RKO (cell line): ENCODE measurements at regions not wholly inside any gene's neighbourhood (a gene's known extent, or its start where the extent isn't known, plus 50 kb on each side); places are given as distances from the start of the nearest gene placed in this dataset.
"Not testable (repeated sequence)": the region's sequence is repeated elsewhere in the genome, so short reads cannot be mapped to it uniquely, and the experiment has no call there.

Experiments
- DNase-seq: peaks from one replicate; pipeline ENCODE4 v3.0.0-alpha.2; 2016; ENCODE audit warnings: low spot score

DNA sequence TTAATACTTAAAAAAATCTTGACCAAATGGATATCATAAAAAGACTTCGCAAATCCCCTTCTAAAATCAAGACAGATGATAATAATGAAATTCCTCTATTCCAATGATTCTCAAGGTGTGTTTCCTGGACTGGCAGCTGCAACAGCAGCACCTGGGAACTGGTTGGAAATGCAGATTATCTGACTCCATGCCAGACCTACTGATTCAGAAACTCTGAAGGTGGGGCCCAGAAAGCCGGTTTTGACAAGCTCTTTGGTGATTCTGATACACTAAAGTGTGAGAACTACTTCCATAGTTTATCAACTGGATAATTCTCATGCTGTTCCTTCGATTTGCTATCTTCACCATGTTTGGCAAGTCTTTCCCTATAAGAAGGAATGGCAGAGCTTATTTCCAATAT lies 252.1 kb downstream of the COL12A1 start:
- DNase-seq, result no peak

DNA sequence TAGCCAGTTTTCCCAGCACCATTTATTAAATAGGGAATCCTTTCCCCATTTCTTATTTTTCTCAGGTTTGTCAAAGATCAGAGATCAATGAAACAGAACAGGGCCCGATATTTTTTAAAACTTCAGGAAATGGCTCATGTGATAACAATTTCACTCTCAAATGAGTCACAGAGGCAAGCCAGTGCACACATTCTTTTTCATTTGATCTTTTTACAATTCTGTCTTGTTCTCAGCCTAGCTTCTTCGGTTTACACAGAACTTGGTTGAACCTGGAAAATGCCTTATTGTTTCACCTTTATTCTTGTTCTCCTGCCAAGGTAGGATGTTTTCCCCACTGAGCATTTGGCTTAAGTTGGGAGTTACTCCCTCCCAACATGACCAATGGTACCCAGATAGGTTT lies 258.9 kb downstream of the COL12A1 start:
- DNase-seq, result peak; percentile 14

DNA sequence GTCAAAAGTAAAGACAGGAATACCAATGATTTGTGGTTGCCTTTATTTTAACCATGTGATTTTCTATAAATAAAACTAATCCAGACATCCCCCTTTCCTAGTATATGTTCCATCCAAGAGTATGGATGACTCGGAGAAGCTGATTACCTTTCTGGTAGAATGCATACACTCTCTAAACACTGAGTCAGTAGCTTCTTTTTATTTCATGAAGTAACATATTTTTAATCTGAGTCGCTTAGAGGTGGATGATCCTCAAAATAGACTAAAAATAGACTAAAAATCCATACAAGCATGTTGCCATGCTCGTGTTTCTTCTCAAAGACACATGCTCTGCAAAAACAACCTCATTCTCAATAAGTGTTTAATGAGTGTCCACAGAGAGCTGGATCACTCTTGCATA lies 263.7 kb downstream of the COL12A1 start:
- no peak for DNase-seq

DNA sequence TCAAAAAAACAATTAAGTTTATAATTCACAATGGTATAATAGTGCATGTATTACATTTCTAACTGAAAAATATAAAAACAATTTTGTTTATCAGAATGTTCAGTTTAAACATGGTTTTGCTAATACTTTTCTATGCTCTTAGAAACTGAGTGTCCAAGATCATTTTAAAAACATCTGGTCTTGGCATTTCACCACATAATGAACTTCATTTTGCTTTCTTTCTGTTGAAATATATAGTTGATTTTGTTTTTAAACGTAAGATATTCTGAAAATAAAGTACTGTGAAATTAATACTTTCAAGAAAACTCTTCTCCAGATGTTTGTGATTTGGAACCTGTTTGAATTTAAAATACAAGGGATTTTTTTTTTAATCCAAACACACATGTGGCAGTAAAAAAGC lies 264.4 kb downstream of the COL12A1 start:
- no peak for DNase-seq

DNA sequence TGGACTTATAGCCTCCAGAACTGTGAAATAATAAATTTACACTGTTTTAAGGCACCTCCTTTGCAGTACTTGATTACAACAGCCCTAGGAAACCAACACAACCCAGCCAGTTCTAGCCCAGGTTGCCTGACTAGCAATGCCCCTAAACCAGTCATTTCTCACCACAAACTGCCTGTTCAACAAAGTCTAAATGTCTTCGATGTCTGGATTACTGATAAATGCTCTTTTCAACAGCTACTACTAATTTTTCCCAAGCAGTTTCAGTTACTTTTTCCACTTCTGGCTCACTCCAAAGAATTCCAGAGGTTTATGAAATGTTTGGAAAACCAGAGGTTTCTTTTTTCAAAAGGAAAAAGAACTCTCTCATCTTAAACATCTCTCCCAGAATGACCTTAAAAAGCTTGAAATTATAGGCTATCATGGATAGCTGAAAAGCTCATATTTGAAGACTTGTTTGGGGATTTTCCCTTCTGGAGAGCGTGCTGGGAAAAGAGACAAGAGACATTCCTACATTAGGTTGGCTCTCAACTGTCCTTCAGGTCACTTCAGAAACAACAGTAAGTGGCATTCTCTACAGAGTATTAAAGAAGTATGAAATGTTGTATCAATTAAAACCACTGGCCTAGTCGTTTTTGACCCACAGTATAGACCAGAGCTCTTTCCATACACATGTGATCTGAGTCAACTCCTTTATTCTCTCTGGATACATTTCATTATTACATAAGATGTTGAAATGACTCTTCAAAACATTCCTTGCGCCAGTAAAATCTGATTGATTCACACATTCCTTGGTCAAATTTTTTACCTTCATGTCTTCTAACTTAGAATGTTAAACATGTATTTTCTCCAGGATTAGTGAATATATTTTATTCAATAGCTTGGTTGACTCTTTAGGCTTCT lies 265.9 kb downstream of the COL12A1 start:
- no peak for DNase-seq

DNA sequence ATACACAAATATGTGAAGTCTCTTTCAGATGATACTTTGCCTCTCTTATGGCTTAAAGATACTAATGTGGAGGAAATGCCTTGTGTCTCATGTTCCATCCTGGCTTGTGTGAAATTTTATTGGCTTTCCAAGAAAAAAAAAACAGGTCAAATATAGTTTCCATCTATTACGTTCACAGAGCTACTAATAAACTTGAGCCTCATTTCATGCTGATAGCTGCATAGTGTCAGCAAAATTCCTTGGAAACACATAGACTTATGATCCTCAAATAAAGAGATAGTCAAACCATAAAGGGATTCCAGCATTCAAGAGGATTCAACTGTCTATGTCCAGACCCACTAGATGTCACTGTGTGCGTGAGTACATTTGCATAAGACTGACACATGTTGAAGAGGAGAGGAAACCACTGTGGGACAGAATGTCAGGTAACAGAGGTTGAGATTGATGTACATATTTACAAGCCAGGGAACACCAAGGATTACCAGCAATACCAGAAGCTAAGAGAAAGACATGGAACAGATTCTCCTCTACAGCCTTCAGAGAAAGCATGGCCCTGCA lies 266.6 kb downstream of the COL12A1 start:
- no peak for DNase-seq

DNA sequence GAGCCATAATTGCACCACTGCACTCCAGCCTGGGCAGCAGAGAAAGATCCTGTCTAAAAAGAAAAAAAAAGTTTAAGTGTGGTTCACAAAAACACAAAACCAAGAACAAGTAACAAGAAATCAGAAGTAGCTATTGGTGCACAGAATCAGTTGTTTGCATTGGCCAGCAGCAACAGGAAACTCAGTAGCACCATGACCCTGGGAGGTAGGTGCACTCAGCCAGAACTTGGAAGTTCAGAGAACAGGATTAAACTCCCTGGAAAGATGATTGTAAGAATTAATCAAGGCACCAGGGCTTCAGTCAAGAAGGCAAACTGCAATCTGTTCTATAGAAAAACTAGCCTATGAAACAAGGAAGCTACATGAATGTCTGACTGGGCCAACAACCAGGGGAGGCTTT lies 267.9 kb downstream of the COL12A1 start:
- no peak for DNase-seq

DNA sequence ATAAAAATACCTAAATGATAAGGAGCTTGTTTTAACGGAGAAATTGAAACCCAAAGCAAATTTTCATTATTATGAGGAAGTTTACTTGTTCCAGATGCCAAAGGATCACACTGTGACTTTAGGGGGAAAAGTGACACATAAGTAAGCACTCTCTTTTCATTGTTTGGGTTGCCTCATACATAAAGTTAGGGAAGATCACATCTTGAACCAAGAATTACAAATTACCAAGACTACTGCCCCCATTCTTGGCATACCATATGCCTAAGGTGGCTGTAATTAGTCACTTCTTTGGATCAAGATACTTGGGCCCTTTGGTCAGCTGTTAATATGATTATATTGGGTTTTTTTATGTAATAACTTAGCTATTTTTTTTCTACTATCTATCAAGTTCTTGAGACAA lies 269.0 kb downstream of the COL12A1 start:
- DNase-seq, result no peak

DNA sequence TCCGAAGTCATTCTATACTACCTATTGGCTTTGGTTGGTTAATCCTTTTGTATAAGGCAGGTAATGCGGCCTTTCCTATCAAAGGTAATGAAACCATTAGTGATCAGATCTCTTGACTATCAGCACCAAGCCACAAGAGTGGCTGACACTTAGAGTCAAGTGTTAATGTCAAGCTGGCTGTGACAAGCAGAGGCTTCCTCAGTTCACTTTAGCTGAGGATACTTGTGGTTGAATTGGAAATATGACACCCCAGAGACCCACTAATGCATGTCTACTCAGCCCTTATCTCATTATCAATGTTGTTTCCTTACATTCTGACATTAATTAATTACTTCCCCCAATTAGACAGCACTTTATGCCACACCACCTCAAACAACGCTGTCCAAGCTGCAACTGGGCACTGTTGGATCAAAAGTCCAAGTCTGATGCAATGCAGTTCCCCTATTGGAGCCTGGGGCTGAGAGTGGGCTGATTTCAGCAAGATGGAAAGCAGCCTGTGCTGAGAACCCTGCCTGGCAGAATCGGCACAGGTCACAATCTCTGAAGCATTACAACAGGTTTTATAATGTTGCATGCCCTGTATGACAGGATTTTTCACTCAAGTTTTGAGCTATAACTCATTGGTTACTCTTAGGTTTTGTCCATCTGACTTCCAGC lies 273.5 kb downstream of the COL12A1 start:
- DNase-seq, result no peak

DNA sequence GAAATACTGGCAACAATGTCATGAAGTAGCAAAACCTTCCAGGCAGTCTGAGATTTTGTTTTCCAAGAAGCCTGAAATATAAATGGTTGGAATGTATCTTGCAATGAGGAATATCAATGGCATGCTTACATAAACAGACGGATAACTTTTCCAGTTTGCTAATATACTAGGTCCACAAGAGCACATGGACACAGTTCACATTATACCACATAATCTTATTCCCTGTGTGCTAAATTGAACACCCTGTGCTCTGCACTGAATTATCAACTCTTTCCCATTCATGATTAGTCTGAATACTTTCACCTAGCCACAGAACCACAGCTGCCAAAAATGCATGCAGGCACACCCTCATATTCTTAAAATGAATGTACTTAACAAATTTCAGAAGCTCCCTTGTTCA lies 274.3 kb downstream of the COL12A1 start:
- no peak for DNase-seq

DNA sequence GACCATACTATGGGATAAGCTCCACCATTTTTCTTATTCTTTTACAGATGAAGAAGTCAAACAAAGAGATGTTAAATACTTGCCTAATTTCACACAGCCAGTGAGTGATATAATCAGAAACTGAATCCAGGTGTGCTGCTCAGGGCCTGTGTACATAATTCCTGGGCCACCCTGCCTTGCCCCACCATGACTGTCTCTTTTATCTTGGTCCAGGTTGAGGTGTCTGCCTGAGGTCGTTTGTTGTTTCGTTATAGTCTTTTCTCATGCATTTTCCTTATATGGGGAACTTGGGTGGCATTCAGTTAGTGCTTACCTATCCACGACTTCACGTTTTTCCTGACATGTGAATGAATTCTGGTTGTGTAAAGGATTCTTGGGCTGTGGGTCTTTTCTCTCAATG lies 277.6 kb downstream of the COL12A1 start:
- no peak for DNase-seq

DNA sequence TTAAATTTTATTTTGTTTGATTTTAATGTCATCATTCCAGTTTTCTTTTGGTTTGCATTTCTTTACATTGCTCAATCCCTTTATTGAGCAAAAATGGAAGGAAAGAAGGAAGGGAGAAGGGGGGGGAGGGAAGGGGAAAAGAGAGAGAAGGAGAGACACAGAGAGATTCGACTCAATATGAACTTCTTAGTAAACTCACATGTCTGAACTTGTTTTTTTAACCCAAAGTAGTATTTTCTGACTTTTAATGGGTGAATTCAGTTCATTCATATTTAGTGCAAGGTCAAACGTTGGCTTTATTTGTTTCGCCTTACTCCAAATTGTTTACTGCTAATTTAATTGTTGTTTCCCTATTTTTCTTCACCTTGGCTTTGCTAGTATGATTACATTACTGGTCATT lies 278.6 kb downstream of the COL12A1 start:
- DNase-seq, result no peak

DNA sequence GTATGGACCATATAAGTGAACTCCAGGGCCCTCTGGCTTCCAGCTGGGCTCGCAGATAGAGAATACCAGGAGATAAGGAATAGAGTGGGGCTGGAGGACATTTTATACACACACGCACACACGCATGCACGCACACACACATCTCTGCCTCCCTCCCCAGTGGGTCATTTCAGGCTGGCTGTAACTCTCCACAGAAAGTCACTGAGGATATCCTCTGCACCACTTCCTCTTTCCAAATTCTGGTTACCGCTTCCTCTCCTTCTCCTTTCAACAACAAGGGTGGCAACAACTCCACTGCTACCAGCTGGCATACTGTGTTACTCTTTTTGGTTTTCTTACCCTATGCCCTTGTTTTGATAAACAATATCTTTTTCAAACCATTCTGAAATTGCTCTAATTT lies 280.2 kb downstream of the COL12A1 start:
- DNase-seq, result no peak

DNA sequence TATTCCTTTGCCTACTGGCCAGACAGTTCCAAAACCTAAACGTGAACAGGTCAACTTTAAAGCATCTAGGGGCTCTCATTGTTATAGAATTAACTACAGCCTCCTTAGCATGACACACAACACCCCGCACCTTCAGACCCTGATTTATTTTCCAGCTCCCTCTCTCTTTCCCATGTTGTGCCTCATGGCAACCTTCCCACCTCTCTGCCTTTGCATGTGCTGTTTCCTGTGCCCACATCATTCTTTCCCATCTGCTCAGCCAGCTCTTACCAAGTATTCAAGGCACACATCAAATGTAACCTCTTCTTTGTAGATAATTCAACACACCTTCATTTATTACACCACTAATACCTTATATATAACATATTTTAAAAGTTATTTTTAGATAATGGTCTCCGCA lies 291.0 kb downstream of the COL12A1 start:
- no peak for DNase-seq

DNA sequence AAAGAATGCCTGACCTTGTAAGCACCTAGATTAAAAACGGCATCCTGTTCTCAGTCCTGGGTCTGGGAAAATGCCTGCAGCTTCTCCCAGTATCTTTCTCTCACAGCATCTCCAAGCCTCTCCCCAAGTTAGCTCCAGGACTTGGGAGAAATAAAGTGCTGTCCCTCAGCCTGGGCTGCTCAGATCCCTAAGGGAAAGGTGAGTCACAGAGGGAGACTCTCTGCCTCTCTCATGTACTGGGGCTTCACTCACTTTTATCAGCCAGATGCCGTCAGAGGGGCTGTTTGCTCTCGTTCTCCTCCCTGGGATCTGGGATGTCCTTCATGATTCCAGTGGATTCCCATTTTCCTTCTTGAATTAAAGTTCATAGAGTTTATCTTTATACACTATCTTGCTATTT lies 293.6 kb downstream of the COL12A1 start:
- DNase-seq, result no peak

DNA sequence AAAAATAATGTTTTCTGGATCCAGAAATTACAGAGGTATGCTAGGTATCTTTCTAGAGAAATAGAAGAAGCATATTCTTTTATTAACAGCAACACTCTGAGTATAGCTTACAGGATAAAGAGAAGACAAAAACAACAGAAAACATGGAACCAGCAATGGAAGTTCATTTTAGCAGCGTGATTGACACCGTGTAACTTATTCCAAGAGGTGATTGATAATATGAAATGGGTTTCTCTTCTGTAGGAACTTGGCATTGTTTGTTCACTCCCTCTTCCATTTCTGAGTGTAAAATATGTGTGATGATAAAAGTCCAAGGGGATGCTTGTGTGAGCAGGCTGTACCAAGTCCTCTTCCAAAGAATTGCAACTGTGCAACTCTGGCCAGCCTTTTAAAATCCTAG lies 303.0 kb downstream of the COL12A1 start:
- DNase-seq, result no peak

DNA sequence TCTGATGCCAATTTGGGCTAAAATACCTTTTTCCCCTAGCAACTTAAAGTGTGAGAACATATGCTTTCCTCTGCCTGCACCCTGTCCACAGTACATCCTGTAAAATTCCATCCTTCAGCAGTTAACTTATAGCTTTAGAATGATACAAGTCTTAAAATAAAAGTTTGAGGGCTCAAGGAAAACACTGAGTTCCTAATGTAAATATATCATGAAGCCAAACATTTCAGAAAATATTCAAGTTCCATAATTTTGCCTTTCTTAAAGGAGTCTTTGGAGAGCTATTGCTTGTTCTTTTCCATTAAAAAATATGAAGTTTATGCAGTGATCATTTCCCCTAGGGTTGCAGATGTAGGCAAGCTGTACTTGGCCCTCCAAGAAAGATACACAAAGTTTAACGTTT lies 303.8 kb downstream of the COL12A1 start:
- DNase-seq, result no peak

DNA sequence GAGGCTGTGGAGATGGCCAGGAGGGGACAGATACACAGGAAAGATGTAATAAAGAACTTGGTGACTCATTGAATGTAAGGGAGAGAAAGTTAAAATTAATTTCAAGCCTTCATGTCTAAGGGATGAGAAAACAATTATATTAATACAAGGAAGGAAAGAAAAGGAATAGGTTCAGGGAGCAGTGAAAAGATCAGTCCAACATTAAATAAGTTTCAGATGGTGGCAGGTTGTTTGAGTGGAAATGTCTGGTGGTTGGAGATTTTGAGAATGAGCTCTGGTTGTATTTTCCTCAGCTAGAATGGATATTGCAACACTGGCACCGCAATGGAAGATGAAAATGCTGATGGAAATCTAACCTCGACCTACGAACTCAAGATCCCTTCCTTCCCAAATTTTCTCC lies 304.3 kb downstream of the COL12A1 start:
- no peak for DNase-seq

DNA sequence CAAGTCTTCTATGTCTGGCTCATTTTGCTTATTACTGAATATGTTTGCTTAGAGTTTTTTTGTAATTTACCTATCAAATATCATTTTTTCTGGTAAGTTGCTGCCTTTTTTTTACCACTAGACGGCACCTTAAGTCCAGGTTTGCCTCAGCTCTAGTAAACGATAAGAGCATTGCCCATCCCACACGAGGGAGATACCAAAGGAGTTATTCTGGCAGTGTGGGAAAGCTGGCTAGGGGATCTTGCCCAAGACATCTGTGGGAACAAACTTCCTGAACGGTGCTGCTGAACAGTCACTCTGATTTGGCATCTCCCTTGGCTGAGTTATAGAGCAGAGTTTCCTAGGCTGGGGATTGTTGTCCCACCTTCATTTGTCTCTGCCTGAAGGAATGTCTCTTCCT lies 306.4 kb downstream of the COL12A1 start:
- DNase-seq, result peak; percentile 24

DNA sequence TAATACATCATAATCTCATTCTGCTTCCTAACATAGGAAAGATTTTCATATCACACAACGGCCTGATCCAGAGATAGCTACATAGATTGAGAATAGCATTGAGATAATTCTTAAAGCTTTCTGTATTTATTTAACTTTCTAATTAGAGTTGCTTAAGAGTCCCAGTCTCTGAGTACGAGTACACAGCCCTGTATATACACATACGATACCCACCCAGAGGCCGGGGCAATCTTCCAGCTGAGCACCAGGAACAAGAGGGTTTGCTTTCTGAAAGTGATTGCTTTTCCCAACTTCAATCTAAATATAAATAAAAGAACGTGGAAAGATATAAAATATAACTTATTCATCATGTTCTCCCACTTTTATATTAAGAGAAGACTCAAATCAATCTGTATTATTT lies 313.8 kb downstream of the COL12A1 start:
- no peak for DNase-seq

DNA sequence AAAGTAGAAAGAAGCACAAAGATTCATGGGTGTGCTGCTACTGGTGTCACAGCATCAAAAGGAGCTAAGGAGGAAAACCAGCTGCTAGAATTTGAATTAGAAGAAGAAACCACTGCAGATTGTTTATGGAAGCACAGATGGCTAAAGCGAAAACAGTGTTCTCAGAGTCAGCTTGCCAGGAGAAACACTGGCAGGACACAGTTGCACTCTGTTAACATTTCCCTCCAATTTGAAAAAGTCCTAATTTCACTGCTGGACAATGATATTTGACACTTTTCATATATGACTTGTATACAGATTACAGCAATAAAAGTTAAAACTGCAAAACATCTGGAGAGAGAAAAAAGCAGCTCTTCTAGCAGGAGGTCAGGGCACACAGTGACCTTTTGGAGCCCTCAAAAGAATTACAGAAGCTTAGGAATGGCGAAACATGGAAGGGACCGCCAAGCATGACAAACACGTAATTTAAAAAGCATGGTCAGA lies 314.5 kb downstream of the COL12A1 start:
- no peak for DNase-seq

DNA sequence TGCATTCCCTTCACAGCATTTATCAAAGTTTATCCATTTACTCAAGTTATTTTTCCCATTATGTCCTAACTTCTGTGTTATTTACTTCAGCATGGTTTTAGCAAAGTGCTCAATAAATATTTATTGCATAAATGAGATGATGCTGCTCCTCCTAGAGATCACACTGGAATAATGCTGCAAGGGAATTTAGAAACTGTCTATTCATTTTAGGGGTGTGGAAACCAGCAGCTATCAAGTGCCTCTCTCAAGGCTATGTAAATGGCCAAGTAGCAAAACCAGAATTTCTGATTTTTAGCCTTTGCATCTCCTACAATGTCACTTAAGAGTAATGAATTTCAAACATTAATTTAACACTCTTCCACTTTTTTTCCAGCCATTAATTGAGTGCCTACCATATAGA lies 316.2 kb downstream of the COL12A1 start:
- DNase-seq, result no peak

DNA sequence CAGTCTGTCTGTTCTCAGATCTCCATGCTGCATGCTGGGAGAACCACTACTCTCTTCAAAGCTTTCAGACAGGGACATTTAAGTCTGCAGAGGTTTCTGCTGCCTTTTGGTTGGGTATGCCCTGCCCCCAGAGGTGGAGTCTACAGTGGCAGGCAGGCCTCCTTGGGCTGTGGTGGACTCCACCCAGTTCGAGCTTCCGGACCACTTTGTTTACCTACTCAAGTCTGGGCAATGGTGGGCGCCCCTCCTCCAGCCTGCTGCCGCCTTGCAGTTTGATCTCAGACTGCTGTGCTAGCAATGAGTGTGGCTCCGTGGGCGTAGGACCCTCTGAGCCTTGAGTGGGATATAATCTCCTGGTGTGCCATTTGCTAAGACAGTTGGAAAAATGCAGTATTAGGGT lies 317.1 kb downstream of the COL12A1 start:
- DNase-seq, result not testable (repeated sequence)
